SKM-1 treated with dmso at 0.1 percent for 144 hours (cell line): ENCODE measurements at regions not wholly inside any gene's neighbourhood (a gene's known extent, or its start where the extent isn't known, plus 50 kb on each side); places are given as distances from the start of the nearest gene placed in this dataset.

Experiments
- DNase-seq: peaks from one replicate; lab custom pipeline; 2025; ENCODE audit not compliant: unreplicated experiment; lab: John Stamatoyannopoulos, UW

- DNase-seq, result no peak
Measured at GRCh38 chr14:98293576-98293975, 978.4 kb downstream of the BCL11B start.

- no peak for DNase-seq
Measured at GRCh38 chr14:98296895-98297294, 975.1 kb downstream of the BCL11B start.

- DNase-seq, result no peak
Measured at GRCh38 chr14:98297567-98297966, 974.4 kb downstream of the BCL11B start.

- no peak for DNase-seq
Measured at GRCh38 chr14:98298481-98299244, 973.3 kb downstream of the BCL11B start.

- no peak for DNase-seq
Measured at GRCh38 chr14:98301681-98302080, 970.3 kb downstream of the BCL11B start.

GRCh38 chr14:98304574-98304973 is 967.4 kb downstream of the BCL11B start:
- DNase-seq, result no peak

DNA sequence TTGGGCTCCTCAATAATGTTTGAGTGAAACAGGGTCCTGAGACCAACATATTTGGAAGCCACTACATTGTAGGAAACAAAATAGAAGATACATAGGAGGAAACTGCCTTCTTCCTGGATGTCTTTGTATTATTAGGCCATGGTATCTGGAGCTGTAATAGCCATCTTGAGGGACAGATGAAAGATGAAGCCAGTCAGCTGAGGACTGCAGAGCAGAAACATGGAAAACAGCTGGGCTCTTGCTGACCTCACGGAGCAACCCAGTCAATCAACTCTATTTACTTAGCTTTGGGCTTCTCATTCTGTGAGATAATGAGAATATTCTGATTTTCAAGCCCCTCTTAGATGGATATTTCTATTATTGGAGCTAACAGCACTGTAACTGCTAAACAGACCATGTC is 962.4 kb downstream of the BCL11B start:
- no peak for DNase-seq

DNA sequence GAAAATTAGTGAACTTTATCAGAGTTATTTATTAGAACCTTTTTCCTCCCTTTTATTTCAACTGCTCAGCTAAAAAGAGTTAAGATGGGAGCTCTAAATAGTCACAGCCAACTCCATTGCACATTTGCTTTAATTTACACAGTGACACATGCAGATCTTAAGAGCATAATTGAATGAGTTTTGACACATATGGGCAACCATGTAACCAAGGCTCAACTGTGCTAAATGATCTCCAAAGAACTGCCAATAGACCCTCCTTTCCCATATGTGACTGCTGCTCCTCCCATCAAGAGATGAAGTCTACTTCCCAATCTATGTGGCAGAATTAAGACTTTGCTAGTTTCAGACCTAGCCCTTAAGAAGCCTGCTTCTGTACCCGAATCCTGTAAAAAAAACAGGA is 960.0 kb downstream of the BCL11B start:
- no peak for DNase-seq

DNA sequence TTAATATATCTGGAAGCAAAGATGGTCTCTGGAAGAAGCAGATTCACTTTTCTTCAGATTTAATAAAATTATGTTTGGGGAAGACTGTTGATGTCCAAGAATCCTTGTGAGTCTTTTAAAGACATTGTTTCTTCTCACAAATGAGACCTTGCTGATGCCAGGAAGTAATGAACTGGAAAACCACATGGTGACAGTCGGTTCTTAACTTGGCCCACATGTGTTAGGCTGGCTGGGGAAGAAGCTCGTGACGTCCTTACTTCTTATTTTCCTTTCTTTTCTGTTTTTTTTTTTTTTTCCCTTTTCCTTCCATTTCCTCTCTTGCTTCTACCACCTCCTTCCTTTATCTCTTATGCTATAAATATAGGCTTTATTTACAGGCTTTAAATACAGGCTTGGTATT is 950.2 kb downstream of the BCL11B start:
- no peak for DNase-seq

DNA sequence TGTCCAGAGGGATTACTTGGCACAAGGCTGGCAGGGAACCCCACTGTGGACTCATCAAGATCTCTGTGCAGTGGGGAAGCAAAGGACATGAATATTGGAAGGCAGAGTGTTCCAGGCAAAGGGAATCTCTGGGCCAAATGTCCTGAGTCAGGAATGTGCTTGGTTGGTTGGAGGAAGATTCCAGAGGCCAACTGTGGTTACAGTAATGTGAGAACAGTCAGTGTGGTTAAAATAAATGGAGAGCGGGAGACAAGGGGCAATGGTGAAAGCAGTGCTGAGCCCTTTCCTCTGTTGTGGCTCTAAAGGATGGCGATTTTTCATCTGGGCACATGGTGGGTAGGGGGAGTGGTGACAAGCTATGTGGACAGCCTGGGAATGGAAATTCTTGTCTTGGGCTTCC is 948.2 kb downstream of the BCL11B start:
- DNase-seq, result no peak

- DNase-seq, result no peak
Measured at GRCh38 chr14:98325761-98326160, 946.2 kb downstream of the BCL11B start.

DNA sequence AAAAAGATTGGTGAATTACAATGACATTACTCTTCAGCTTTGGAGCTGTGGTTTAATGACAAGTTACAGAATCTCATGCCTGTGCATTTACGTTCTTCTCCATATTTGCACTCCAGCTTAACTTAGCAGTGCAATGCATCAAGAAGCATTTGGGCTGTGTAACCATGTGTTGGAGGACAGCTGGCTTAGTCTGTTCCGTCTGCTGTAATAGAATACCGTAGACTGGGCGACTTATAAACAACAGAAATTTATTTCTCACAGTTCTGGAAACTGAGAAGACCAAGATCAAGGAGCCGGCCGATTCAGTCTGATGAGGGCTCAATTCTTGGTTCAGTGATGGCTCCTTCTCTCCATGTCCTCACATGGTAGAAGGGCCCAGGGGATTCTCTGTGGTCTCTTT is 943.5 kb downstream of the BCL11B start:
- no peak for DNase-seq

DNA sequence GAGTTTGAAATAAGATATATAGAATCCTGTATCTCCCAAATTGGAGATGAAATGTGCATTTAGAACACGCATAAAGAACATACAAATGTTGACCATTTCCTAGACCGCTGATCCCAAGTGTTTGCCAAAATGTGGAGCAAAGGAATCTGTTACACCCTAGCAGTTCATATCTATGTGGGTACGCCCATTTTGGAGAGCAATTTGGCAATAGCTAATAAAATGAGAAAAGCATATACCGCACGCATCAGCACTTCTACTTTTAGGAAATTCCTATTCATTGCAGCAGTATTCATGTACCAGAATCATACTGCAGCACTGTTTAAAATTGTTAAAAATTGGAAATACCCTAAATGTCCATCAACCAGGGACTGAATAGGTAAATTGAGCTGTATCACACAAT is 937.8 kb downstream of the BCL11B start:
- no peak for DNase-seq

DNA sequence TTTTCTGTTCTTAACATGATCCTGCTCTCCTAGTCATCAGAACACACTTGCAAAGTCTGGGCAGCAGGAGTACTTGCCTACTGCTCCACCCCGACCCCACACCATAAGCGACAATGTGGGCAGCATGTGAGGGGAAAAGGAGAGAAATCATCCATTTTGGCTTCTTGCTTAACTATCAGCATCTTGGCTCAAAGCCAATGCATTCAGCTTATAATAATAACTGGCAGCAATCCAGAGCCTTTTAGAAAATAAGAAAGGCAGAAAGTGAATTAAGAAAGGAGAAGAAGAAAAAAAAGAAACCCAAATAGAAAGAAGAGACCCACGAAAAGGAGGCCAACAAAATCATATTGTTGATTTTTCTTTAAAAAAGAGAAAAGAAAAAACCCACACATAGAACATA is 930.8 kb downstream of the BCL11B start:
- DNase-seq, result no peak

GRCh38 chr14:98345161-98345560 is 926.8 kb downstream of the BCL11B start:
- DNase-seq, result no peak

GRCh38 chr14:98347686-98348085 is 924.3 kb downstream of the BCL11B start:
- no peak for DNase-seq

- DNase-seq, result no peak
Measured at GRCh38 chr14:98348505-98348904, 923.5 kb downstream of the BCL11B start.

- DNase-seq, result no peak
Measured at GRCh38 chr14:98350213-98350612, 921.8 kb downstream of the BCL11B start.

DNA sequence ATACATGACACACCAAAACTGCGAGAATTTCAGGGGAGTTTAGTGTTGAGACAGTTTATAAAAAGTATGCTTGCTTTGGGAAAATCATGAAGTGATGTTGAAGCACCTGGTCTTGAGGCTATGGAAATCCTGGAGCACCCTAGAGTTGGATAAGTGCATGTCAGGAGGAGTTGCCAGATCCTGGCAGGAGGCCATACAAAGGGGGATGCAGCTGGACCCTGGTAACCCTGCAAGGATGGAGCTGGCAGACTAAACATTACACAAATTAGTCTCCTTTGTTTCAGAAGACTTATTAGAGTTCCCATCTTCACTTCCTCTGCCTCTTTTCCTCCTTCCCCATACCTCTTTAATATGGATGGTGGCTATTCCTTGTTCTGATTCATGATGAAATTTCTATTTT is 907.0 kb downstream of the BCL11B start:
- DNase-seq, result no peak

- no peak for DNase-seq
Measured at GRCh38 chr14:98366429-98366828, 905.6 kb downstream of the BCL11B start.

DNA sequence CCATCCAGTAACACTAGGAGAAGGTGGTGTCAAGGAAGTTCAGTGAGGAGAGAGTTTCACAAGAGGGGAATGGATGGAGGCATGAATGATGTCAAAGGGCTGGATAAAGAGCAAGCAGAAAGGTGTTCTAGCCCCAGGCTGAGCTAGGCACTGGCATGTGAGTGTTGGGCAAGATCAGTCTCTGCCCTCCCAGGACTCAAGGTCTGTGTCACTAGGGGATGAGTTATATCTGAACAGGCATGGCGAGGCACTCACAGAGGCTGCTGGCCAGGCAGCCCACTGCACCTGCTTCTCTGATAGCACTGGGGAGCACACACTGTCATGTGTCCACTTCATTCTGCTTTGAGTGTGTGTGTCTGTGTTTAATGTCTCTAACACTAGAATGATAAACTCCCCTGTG is 903.8 kb downstream of the BCL11B start:
- DNase-seq, result no peak

DNA sequence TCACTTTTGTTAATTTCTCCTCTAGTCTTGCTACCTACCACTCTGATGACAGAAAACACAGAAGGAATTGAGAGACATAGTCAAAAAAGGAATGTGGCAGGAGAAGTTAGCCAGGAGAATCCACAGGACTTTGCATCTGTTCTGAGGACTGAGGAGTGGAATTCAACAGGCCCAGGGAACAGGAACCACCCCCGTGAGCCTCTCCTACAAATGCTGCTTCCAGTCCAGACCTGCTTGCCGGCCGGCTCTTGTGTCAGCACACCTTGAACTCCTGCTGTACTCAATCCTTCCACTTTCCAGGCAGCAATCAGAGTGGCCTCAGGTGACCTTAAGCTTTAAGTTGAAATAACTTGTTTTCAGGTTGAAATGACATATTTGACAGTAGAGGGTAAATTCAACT is 903.1 kb downstream of the BCL11B start:
- DNase-seq, result no peak

DNA sequence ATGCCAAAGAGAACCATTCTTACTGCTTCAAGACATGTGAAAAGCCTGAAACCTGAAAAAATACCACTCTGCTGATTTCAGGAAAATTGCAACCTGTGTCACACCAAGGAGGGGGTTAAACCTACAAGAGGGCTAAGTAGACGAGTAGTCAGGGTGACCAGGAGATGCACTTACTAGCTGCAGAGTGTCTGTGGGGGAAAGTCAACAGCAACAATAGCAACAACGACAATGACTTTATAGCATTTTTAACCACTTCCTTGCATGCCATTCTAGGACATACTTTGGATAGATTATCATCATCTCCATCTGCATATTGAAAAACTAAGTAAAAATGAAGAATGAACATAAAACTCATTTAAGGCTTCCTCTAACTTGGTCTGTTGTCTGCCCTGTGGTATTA is 902.7 kb downstream of the BCL11B start:
- DNase-seq, result no peak
